ENCODE measurements at regions not wholly inside any gene's neighbourhood (a gene's known extent, or its start where the extent isn't known, plus 50 kb on each side); places are given as distances from the start of the nearest gene placed in this dataset.

DNA sequence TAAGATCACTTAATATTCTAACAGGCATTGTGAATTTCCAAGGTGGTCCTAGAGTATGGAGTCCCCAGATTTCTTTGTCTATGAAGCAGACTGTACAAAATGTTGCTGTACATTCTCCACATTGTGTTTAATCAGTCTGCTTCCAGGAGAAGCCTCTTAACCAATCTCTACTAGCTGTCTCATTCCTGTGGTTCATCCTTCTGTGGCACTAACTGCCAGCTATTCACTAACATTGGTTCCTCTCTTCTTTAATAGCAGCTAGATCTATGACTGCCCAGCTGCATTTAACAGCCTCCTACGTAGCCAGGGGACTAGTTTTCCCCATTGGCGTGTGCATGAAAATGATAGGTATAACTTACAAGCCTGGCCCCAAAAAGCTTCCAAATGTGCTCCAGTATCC is 395.4 kb downstream of the SAMD5 start:
- TF ChIP-seq, protein P1, sequence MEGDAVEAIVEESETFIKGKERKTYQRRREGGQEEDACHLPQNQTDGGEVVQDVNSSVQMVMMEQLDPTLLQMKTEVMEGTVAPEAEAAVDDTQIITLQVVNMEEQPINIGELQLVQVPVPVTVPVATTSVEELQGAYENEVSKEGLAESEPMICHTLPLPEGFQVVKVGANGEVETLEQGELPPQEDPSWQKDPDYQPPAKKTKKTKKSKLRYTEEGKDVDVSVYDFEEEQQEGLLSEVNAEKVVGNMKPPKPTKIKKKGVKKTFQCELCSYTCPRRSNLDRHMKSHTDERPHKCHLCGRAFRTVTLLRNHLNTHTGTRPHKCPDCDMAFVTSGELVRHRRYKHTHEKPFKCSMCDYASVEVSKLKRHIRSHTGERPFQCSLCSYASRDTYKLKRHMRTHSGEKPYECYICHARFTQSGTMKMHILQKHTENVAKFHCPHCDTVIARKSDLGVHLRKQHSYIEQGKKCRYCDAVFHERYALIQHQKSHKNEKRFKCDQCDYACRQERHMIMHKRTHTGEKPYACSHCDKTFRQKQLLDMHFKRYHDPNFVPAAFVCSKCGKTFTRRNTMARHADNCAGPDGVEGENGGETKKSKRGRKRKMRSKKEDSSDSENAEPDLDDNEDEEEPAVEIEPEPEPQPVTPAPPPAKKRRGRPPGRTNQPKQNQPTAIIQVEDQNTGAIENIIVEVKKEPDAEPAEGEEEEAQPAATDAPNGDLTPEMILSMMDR (conservative IDR thresholded peaks at IDR 0.05; ENCODE audit: low read depth, low read length) = no peak
- no peak for DNase-seq (ENCODE audit: low read depth)
- H3K4me3 ChIP-seq (ENCODE audit: low read length) = no peak overlapping the region

DNA sequence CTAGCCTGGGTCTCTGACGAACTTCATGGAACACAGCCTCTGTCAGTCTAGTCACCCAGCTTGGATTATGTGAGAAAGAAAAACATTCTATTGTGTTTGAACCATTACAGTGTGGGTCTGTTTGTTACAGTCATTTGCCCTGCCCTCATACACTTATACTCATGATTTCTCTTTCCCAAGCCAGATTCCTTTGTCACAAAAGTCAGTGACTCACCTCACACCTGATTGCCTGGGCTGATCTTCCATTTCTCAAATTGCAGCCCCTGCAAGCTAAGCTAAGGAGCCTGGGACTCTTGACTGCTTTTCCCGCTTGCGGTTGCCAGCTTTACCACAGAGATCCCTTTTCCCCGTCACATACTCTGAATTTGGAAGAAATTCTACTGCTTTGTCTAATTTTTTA is 395.9 kb downstream of the SAMD5 start:
- H3K4me3 ChIP-seq (ENCODE audit: low read length) = no peak overlapping the region
- DNase-seq (ENCODE audit: low read depth) = no peak
- TF ChIP-seq, protein P1 (conservative IDR thresholded peaks at IDR 0.05; ENCODE audit: low read depth, low read length) = no peak

DNA sequence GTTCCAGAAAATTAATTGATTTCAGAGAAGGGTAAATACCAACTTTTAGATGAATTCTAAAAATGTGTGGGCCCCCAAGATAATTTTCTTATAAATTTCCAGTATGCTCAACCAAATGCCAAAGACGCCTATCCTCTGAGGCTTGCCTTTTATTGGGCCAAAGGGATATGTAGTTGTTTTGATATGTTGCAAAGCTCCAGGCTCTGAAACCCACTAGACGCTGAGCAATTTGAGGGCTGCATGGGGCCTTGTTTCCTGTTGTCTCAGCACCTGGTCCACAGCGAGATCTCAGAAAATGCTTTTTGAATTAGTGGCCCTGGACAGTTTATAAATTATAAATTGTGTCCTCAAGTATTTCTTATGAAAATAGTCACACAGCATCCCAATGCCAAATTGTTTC is 397.2 kb downstream of the SAMD5 start:
- TF ChIP-seq, protein P1 (conservative IDR thresholded peaks at IDR 0.05; ENCODE audit: low read depth, low read length) = no peak
- no peak overlapping the region for H3K4me3 ChIP-seq (ENCODE audit: low read length)
- no peak for DNase-seq (ENCODE audit: low read depth)

DNA sequence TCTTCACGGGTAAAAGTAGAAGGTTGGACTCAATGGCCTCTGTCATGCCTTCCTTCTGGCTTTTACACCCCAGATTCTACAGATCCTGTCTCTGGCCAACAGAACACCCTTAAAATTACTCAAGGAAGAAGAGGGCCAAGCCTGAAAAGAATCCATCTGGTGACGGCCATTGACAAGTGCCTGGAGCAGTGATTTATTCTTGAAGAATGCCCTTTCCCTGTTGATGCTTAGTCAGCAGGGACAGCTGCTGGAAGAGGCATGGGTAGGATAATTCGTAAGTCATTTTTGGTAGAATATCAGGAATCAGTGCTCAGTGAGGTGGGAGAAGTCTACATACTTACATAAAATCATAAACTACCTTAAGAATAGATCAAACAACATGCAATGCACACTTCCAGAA is 397.9 kb downstream of the SAMD5 start:
- DNase-seq (ENCODE audit: low read depth) = no peak
- H3K4me3 ChIP-seq (ENCODE audit: low read length) = no peak overlapping the region
- TF ChIP-seq, protein P1 (conservative IDR thresholded peaks at IDR 0.05; ENCODE audit: low read depth, low read length) = no peak

DNA sequence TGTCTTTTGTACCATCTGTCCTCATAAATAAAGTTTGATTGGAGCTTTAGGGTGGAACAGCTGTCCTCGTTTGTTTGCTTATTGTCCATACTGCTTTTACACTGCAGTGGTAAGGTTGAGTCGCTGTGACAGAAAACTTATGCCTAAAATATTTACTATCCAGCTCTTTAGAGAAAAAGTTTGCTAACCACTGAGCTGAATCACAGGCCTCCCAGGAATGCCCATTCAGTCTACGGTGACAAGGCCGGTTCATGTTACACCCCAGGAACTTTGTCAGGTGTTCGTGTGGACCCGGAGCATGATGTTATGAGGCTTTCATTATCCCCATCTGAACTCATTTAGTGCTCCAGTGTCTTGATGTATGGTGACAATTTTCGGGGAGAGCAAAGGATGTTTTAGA is 401.1 kb downstream of the SAMD5 start:
- DNase-seq (ENCODE audit: low read depth) = no peak
- no peak overlapping the region for H3K4me3 ChIP-seq (ENCODE audit: low read length)
- TF ChIP-seq, protein P1 (conservative IDR thresholded peaks at IDR 0.05; ENCODE audit: low read depth, low read length) = no peak

DNA sequence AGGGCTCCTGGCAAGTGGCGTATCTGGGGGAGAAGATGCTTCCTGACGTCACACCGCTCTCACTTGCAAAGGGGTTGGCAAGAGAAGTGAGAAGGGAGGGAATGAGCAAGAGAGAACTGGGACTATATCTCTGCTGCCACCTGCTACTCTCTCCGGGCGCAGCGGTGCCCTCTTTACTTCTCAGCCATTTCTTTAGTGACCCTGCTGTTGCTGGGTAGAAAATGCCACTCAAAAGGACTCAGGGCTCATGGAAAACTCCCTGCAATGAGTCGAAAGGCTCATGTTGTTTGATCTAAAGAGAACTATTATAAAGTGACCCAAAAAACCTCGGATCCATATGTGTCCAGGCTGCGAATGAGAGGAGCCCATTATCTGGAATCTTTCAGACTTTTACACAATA is 401.8 kb downstream of the SAMD5 start:
- no peak for DNase-seq (ENCODE audit: low read depth)
- TF ChIP-seq, protein P1 (conservative IDR thresholded peaks at IDR 0.05; ENCODE audit: low read depth, low read length) = no peak
- H3K4me3 ChIP-seq (ENCODE audit: low read length) = no peak overlapping the region

DNA sequence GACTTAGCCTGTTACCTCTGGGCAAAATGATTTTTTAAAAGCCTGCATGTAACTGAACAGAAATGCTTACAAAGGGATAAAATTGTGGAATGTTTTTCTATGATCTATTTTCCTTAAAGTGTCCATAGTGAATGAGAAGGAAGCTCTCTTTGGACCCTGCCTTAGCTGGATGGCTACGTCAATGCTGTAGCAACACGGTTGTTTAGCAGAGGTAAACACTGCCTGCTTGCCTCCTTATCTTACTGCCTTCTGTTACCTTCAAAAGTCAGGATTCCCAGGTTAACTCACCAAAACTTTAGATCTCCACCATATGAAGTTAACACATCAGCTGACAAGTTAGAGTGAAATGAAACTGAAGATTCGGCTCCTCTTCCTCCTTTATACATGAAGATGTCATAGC is 402.6 kb downstream of the SAMD5 start:
- no peak overlapping the region for H3K4me3 ChIP-seq (ENCODE audit: low read length)

More for the DNA sequence above, 402.6 kb downstream of the SAMD5 start:
- TF ChIP-seq, protein P1 (conservative IDR thresholded peaks at IDR 0.05; ENCODE audit: low read depth, low read length) = no peak
- no peak for DNase-seq (ENCODE audit: low read depth)

Measured in retinal pigment epithelial cell (primary cell).